ENCODE measurements at regions not wholly inside any gene's neighbourhood (a gene's known extent, or its start where the extent isn't known, plus 50 kb on each side); places are given as distances from the start of the nearest gene placed in this dataset.
A peak's percentile ranks its signal among the peaks of the same experiment; 100 is the strongest.

GRCh38 chr10:83943049-83943448 is 196.3 kb upstream of the GHITM start:
- DNase-seq: no peak
- no peak overlapping the region for H3K4me3 ChIP-seq (ENCODE audit: insufficient read depth, low read depth, low read length)
- H3K27me3 ChIP-seq (ENCODE audit: control insufficient read depth, insufficient read depth, low read length): peaks cover 6% of the 10 kb centered on the region; the same call in 1 of the 2 replicates
- no peaks in the 10 kb centered on the region for H3K36me3 ChIP-seq (replicated peaks; ENCODE audit: control insufficient read depth, insufficient read depth, low read length)

DNA sequence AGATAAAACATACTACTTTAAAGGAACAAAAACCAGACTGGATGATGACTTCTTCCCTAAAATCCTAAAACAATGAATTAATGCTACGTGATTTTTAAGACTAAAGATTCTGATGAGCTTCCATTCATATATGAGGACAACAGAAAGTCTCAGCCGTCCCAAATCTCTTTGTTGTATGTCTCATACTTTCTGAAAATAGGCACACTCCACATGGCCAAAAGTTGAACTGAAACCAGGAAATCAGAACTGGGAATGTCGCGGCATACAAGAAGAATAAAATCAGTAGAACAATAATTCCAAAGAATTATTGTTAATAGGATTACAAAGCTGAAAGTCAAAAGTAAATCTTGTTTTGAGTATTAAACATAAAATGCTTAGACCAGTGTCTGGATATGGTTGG is 195.4 kb upstream of the GHITM start:
- H3K36me3 ChIP-seq (replicated peaks; ENCODE audit: control insufficient read depth, insufficient read depth, low read length): no peaks in the 10 kb centered on the region
- DNase-seq: no peak

DNA sequence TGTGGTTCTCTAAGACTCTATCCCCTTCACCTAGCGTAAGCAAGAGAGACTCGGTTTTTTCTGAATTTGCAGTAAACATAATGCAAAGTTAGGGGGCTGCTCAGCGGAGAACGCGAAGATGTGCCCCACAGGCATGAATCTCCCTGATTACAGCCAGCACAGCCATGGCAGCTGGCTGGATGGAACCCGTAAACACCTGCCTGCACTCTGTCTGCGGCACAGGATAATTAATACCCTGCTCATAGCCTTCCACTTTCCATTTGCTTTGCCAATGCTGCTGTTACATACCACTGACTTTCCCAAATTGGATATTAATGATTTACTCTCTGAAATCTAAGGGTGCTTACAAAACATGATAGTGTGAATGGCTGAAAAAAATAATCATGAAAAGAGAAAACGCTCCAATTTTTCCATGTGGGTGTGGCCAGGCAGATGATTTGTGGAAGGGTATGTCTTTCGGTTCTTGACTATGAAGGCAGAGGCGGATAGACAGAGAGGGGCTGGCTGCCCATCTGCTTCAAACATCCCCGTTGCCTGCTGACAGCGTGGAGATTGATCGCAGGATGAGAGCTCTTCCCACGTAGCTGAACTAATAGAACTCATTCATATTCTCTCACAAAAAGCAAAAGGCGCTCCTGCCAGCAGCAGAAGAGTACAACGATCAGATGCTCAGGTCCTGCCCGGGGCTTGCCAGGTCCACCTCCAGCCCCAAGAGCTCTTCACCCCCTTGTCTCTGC is 193.2 kb upstream of the GHITM start:
- peaks cover 6% of the 10 kb centered on the region; the same call in 1 of the 2 replicates for H3K27me3 ChIP-seq (ENCODE audit: control insufficient read depth, insufficient read depth, low read length)
- H3K4me3 ChIP-seq (ENCODE audit: insufficient read depth, low read depth, low read length): no peak overlapping the region
- no peaks in the 10 kb centered on the region for H3K36me3 ChIP-seq (replicated peaks; ENCODE audit: control insufficient read depth, insufficient read depth, low read length)
- DNase-seq: no peak

More for the DNA sequence above, 195.4 kb upstream of the GHITM start:
- Histone ChIP-seq H3K27me3 (ENCODE audit: control insufficient read depth, insufficient read depth, low read length) (peaks cover 6% of the 10 kb centered on the region; the same call in 1 of the 2 replicates), H3K4me3 (ENCODE audit: insufficient read depth, low read depth, low read length) (no peak overlapping the region)

DNA sequence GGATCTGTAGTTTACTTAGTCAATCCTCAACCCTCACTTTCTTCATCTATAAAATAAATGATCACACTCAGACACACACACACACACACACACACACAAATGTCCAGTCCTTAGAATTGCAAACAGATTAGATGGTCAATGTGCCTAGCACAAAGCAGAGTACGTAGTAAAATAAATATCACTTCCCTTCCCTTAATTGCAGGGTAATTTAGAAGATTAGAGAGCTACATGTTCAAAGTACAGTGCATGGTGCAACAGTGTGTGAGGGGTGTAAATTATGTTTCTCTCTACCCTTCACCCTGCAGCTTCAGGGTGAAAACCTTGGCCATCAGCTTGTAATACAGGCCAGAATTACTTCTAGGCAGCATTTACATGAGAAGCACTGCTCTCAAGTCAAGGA is 187.0 kb upstream of the GHITM start:
- no peak for DNase-seq
- Histone ChIP-seq H3K4me3 (ENCODE audit: insufficient read depth, low read depth, low read length) (no peak overlapping the region), H3K27me3 (ENCODE audit: control insufficient read depth, insufficient read depth, low read length) (no peaks in the 10 kb centered on the region; the same call in 1 of the 2 replicates)

DNA sequence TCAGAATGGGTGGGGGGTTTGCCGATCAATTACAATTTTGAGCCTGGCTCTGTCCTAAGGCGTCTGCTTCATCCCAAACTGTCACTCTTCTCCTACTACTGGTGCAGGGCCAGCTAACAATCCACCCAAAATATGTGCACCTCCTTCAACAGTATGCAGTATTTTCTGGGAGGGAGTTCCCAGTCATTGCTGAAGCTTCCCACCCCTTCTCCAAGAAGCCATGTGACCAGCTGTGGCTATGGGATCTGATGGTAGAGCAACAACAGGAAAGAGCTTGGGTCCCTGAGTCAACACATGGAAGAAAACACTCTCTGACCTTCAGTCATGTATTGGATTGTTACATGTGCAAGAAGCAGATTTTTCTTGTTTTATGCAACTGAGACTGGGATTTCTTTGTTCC is 185.7 kb upstream of the GHITM start:
- no peak for DNase-seq
- peaks cover 1% of the 10 kb centered on the region; the same call in 1 of the 2 replicates for H3K27me3 ChIP-seq (ENCODE audit: control insufficient read depth, insufficient read depth, low read length)
- H3K4me3 ChIP-seq (ENCODE audit: insufficient read depth, low read depth, low read length): no peak overlapping the region
- H3K36me3 ChIP-seq (replicated peaks; ENCODE audit: control insufficient read depth, insufficient read depth, low read length): no peaks in the 10 kb centered on the region

More for the DNA sequence above, 187.0 kb upstream of the GHITM start:
- no peaks in the 10 kb centered on the region for H3K36me3 ChIP-seq (replicated peaks; ENCODE audit: control insufficient read depth, insufficient read depth, low read length)

GRCh38 chr10:83954193-83954799 is 185.0 kb upstream of the GHITM start:
- no peak for DNase-seq
- Histone ChIP-seq H3K27me3 (ENCODE audit: control insufficient read depth, insufficient read depth, low read length) (peaks cover 1% of the 10 kb centered on the region; the same call in 1 of the 2 replicates), H3K36me3 (replicated peaks; ENCODE audit: control insufficient read depth, insufficient read depth, low read length) (no peaks in the 10 kb centered on the region), H3K4me3 (ENCODE audit: insufficient read depth, low read depth, low read length) (no peak overlapping the region)

GRCh38 chr10:83955406-83955805 is 183.9 kb upstream of the GHITM start:
- no peaks in the 10 kb centered on the region for H3K36me3 ChIP-seq (replicated peaks; ENCODE audit: control insufficient read depth, insufficient read depth, low read length)
- no peak for DNase-seq
- H3K27me3 ChIP-seq (ENCODE audit: control insufficient read depth, insufficient read depth, low read length): peaks cover 1% of the 10 kb centered on the region; the same call in 1 of the 2 replicates
- no peak overlapping the region for H3K4me3 ChIP-seq (ENCODE audit: insufficient read depth, low read depth, low read length)

DNA sequence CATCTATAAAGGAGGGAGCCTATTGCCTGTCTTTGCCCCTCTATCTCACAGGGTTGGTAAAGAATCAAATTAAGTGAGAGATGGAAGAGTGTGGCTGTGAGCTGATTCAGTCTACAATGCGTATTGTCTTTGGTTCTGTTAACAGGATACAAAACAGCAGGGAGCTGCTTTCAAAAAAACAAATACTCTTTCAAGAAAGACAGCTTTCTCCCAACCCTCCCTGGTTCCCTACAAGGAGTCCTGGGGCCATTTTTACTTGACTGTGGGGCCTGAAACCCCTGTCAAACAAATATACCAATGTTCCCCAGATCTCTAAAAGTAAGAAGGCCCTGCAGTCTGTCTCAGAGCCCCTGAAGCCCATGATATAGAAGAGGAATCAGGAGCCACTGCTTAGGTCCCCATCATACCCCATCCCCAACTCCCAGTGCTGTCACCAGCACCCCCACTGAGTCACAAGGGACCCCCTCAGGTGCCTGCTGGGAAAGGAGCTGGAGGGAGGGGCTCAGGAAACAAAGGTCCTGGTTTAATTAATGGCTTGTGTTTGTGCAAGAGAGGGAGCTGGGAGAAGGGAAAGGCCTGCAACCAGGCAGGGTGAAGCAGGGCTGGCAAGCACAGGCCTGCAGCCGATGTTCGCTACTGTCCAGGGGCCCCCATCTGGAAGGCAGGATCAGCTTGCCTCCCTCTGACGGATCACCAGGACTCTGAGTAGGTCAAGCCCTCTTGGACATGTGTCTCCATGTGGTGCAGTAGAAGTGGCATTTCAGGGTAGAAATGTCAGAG is 182.0 kb upstream of the GHITM start:
- DNase-seq: peak; percentile 41
- H3K36me3 ChIP-seq (replicated peaks; ENCODE audit: control insufficient read depth, insufficient read depth, low read length): no peaks in the 10 kb centered on the region
- no peak overlapping the region for H3K4me3 ChIP-seq (ENCODE audit: insufficient read depth, low read depth, low read length)
- peaks cover 1% of the 10 kb centered on the region; the same call in 1 of the 2 replicates for H3K27me3 ChIP-seq (ENCODE audit: control insufficient read depth, insufficient read depth, low read length)

DNA sequence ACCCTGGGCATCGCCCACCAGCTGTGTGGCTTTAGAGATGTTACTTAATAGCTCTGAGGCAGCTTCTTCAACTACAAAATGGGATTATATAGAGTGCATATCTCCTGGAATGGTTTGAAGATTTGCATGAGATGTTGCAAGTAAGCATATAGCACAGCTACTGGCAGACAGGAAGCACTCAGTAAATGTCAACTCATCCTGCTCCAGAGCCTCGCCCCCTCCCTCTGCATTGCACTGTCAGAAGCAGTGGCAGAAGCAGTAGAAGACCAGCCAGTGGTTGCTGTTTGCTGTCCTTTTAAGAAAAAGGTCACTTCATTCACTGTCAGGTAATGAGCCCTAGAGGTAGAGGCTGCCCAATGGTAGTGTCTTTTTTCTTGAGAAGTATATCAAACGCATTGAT is 180.0 kb upstream of the GHITM start:
- no peak overlapping the region for H3K4me3 ChIP-seq (ENCODE audit: insufficient read depth, low read depth, low read length)
- no peak for DNase-seq
- H3K27me3 ChIP-seq (ENCODE audit: control insufficient read depth, insufficient read depth, low read length): peaks cover 1% of the 10 kb centered on the region; the same call in 1 of the 2 replicates
- no peaks in the 10 kb centered on the region for H3K36me3 ChIP-seq (replicated peaks; ENCODE audit: control insufficient read depth, insufficient read depth, low read length)

GRCh38 chr10:83960125-83960524 is 179.2 kb upstream of the GHITM start:
- H3K27me3 ChIP-seq (ENCODE audit: control insufficient read depth, insufficient read depth, low read length): peaks cover 1% of the 10 kb centered on the region; the same call in 1 of the 2 replicates
- no peak for DNase-seq
- H3K4me3 ChIP-seq (ENCODE audit: insufficient read depth, low read depth, low read length): no peak overlapping the region
- H3K36me3 ChIP-seq (replicated peaks; ENCODE audit: control insufficient read depth, insufficient read depth, low read length): no peaks in the 10 kb centered on the region

- Histone ChIP-seq H3K36me3 (replicated peaks; ENCODE audit: control insufficient read depth, insufficient read depth, low read length) (no peaks in the 10 kb centered on the region), H3K4me3 (ENCODE audit: insufficient read depth, low read depth, low read length) (no peak overlapping the region), H3K27me3 (ENCODE audit: control insufficient read depth, insufficient read depth, low read length) (peaks cover 1% of the 10 kb centered on the region; the same call in 1 of the 2 replicates)
- peak; percentile 21 for DNase-seq
These were observed 177.7 kb upstream of the GHITM start for GRCh38 chr10:83961620-83962019.

DNA sequence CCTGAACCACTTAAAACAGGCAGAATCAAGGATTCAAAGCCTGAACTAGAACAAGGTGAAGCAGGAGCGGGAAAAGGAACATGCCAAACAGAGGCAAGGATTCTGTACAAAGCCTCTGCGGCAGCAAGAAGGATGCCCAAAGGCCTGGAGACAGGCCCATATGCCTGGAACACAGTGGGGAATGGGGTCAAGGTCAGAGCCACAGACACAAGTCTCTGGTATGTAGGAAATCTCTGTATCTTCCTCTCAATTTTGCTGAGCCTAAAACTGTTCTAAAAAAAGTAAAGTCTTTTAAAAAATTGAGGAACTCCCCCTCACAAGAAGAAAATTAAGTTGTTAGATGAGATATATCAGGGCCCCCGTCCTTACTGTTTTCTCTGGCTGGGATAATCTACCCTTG is 175.9 kb upstream of the GHITM start:
- no peak for DNase-seq
- H3K27me3 ChIP-seq (ENCODE audit: control insufficient read depth, insufficient read depth, low read length): no peaks in the 10 kb centered on the region; the same call in 1 of the 2 replicates

DNA sequence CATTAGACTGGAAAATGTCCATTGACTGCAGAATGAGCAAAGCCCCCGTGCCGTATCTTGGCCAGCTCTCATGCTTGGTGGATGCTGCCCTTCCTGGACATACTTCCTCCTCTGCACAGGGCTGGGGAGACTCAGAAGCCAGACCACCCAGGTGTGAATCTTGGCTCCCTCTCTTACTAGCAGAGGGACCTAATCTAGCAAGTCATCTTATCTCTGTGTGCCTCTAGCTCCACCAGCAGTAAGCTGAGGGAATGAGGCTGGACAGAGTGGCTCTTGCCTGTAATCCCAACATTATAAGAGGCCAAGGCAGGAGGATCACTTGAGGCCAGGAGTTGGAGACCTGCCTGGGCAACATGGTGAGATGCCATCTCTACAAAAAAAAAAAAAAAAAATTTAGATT is 173.8 kb upstream of the GHITM start:
- no peaks in the 10 kb centered on the region for H3K36me3 ChIP-seq (replicated peaks; ENCODE audit: control insufficient read depth, insufficient read depth, low read length)
- no peaks in the 10 kb centered on the region for H3K27me3 ChIP-seq (ENCODE audit: control insufficient read depth, insufficient read depth, low read length)
- H3K4me3 ChIP-seq (ENCODE audit: insufficient read depth, low read depth, low read length): no peak overlapping the region
- peak; percentile 22 for DNase-seq

More for the DNA sequence above, 175.9 kb upstream of the GHITM start:
- no peak overlapping the region for H3K4me3 ChIP-seq (ENCODE audit: insufficient read depth, low read depth, low read length)
- no peaks in the 10 kb centered on the region for H3K36me3 ChIP-seq (replicated peaks; ENCODE audit: control insufficient read depth, insufficient read depth, low read length)

- no peaks in the 10 kb centered on the region for H3K36me3 ChIP-seq (replicated peaks; ENCODE audit: control insufficient read depth, insufficient read depth, low read length)
- no peak for DNase-seq
- no peaks in the 10 kb centered on the region for H3K27me3 ChIP-seq (ENCODE audit: control insufficient read depth, insufficient read depth, low read length)
These were observed 171.3 kb upstream of the GHITM start for GRCh38 chr10:83968052-83968451.

More at GRCh38 chr10:83968052-83968451, 171.3 kb upstream of the GHITM start:
- H3K4me3 ChIP-seq (ENCODE audit: insufficient read depth, low read depth, low read length): no peak overlapping the region
